ENCODE measurements at regions not wholly inside any gene's neighbourhood (a gene's known extent, or its start where the extent isn't known, plus 50 kb on each side); places are given as distances from the start of the nearest gene placed in this dataset.

GRCh38 chr5:125560476-125561225 lies 814.2 kb upstream of the ZNF608 start:
- H3K4me3 ChIP-seq (ENCODE audit: low read depth, low read length) = no peak overlapping the region

- H3K4me3 ChIP-seq (ENCODE audit: low read depth, low read length) = no peak overlapping the region
These were observed 818.0 kb upstream of the ZNF608 start for GRCh38 chr5:125564317-125564975.

GRCh38 chr5:125574491-125575044 lies 828.1 kb upstream of the ZNF608 start:
- no peak overlapping the region for H3K4me3 ChIP-seq (ENCODE audit: low read depth, low read length)

- no peak overlapping the region for H3K4me3 ChIP-seq (ENCODE audit: low read depth, low read length)
These were observed 828.9 kb upstream of the ZNF608 start for GRCh38 chr5:125575171-125575890.

- H3K4me3 ChIP-seq (ENCODE audit: low read depth, low read length) = no peak overlapping the region
These were observed 829.6 kb upstream of the ZNF608 start for GRCh38 chr5:125575891-125576505.

- no peak overlapping the region for H3K4me3 ChIP-seq (ENCODE audit: low read depth, low read length)
These were observed 830.4 kb upstream of the ZNF608 start for GRCh38 chr5:125576822-125577221.

GRCh38 chr5:125578551-125578950 lies 832.1 kb upstream of the ZNF608 start:
- no peak overlapping the region for H3K4me3 ChIP-seq (ENCODE audit: low read depth, low read length)

- no peak overlapping the region for H3K4me3 ChIP-seq (ENCODE audit: low read depth, low read length)
These were observed 832.7 kb upstream of the ZNF608 start for GRCh38 chr5:125579182-125579581.

- no peak overlapping the region for H3K4me3 ChIP-seq (ENCODE audit: low read depth, low read length)
These were observed 834.9 kb upstream of the ZNF608 start for GRCh38 chr5:125581311-125581710.

- H3K4me3 ChIP-seq (ENCODE audit: low read depth, low read length) = no peak overlapping the region
These were observed 835.9 kb upstream of the ZNF608 start for GRCh38 chr5:125582352-125582751.

GRCh38 chr5:125583321-125584139 lies 837.1 kb upstream of the ZNF608 start:
- no peak overlapping the region for H3K4me3 ChIP-seq (ENCODE audit: low read depth, low read length)

- no peak overlapping the region for H3K4me3 ChIP-seq (ENCODE audit: low read depth, low read length)
These were observed 837.7 kb upstream of the ZNF608 start for GRCh38 chr5:125584140-125584520.

- H3K4me3 ChIP-seq (ENCODE audit: low read depth, low read length) = no peak overlapping the region
These were observed 835.6 kb upstream of the GRAMD2B start for GRCh38 chr5:125587631-125588030.

- no peak overlapping the region for H3K4me3 ChIP-seq (ENCODE audit: low read depth, low read length)
These were observed 830.4 kb upstream of the GRAMD2B start for GRCh38 chr5:125592856-125593255.

GRCh38 chr5:125595095-125595494 lies 828.1 kb upstream of the GRAMD2B start:
- no peak overlapping the region for H3K4me3 ChIP-seq (ENCODE audit: low read depth, low read length)

GRCh38 chr5:125595845-125596244 lies 827.4 kb upstream of the GRAMD2B start:
- no peak overlapping the region for H3K4me3 ChIP-seq (ENCODE audit: low read depth, low read length)

- H3K4me3 ChIP-seq (ENCODE audit: low read depth, low read length) = no peak overlapping the region
These were observed 825.9 kb upstream of the GRAMD2B start for GRCh38 chr5:125597338-125597737.

- H3K4me3 ChIP-seq (ENCODE audit: low read depth, low read length) = no peak overlapping the region
These were observed 822.6 kb upstream of the GRAMD2B start for GRCh38 chr5:125600559-125600958.

GRCh38 chr5:125602184-125602583 lies 821.0 kb upstream of the GRAMD2B start:
- H3K4me3 ChIP-seq (ENCODE audit: low read depth, low read length) = no peak overlapping the region

- H3K4me3 ChIP-seq (ENCODE audit: low read depth, low read length) = no peak overlapping the region
These were observed 819.9 kb upstream of the GRAMD2B start for GRCh38 chr5:125603321-125603720.

All from iPS-11a (cell line).